ENCODE measurements at regions not wholly inside any gene's neighbourhood (a gene's known extent, or its start where the extent isn't known, plus 50 kb on each side); places are given as distances from the start of the nearest gene placed in this dataset.

- intact Hi-C loops (cut with micrococcal nuclease), result no loop called here
- dilution Hi-C loops (cut with HindIII; ENCODE audit: low sequenced_read_pairs, unreplicated experiment), result no loop called here
These were observed 138.8 kb upstream of the PRMT8 start for GRCh38 chr12:3352230-3352629.

More at GRCh38 chr12:3352230-3352629, 138.8 kb upstream of the PRMT8 start:
- BruUV-seq (replicated peaks), result no TSS peak
- no peak overlapping the region for H2AK9ac ChIP-seq (replicated peaks; ENCODE audit: low read depth, low read length, poor library complexity)
- no peak overlapping the region for H3K9ac ChIP-seq (ENCODE audit: low read depth, low read length)
- H3K9me3 ChIP-seq (ENCODE audit: control insufficient read depth, insufficient read depth, low read length), result no peaks in the 10 kb centered on the region
- no peaks in the 10 kb centered on the region for H3K79me1 ChIP-seq (ENCODE audit: low read depth in 1 of 2, low read length in 2 of 2)
- H4K91ac ChIP-seq (ENCODE audit: insufficient read depth, low read depth, low read length), result no peak overlapping the region
- POLR2A ChIA-PET (ENCODE audit: unreplicated experiment), result no interaction called here
- no peaks in the 10 kb centered on the region for H3K36me3 ChIP-seq (ENCODE audit: control insufficient read depth, insufficient read depth, low read length)
- no peak overlapping the region for H3K23ac ChIP-seq (ENCODE audit: low read depth, low read length)
- H3K9me1 ChIP-seq (ENCODE audit: insufficient read depth, low read length), result no peaks in the 10 kb centered on the region
- ATAC-seq (ENCODE audit: low read depth), result no peak
- no peak overlapping the region for H2BK120ac ChIP-seq (ENCODE audit: low read depth, low read length)
- H3K4me2 ChIP-seq (ENCODE audit: low read depth, low read length), result no peak overlapping the region
- no peak overlapping the region for H2BK15ac ChIP-seq (ENCODE audit: low read depth, low read length)
- no peak overlapping the region for H3K18ac ChIP-seq (ENCODE audit: low read depth, low read length)
- H2BK5ac ChIP-seq (ENCODE audit: low read depth, low read length, poor library complexity, severe bottlenecking), result no peak overlapping the region
- CTCF ChIA-PET, result no interaction called here
- no peak overlapping the region for H3K4ac ChIP-seq (ENCODE audit: low read depth, low read length)
- no peak for DNase-seq
- H3K56ac ChIP-seq (ENCODE audit: extremely low read depth, insufficient read depth, low read length), result no peak overlapping the region
- no peak for TF ChIP-seq POLR2A (IDR thresholded peaks at IDR 0.05; ENCODE audit: low read depth, low read length)
- no peak for TF ChIP-seq MAZ (IDR thresholded peaks at IDR 0.05; ENCODE audit: borderline replicate concordance, low read depth, low read length)
- no peak for TF ChIP-seq RCOR1 (IDR thresholded peaks at IDR 0.05; ENCODE audit: insufficient replicate concordance, low read length)
- no peak overlapping the region for H2AFZ ChIP-seq (replicated peaks; ENCODE audit: low read length, poor library complexity)
- peaks cover 36% of the 10 kb centered on the region for H3K27me3 ChIP-seq (ENCODE audit: control insufficient read depth, insufficient read depth, low read length)
- 67% methylated on average over 5 of the region's 6 CpGs; no CpG with 5 or more reads in 1 of the 2 experiments for WGBS, 2 experiments (ENCODE audit: extremely low coverage in 2 of 2, insufficient read length in 1 of 2)
- no peaks in the 10 kb centered on the region for H3K4me1 ChIP-seq (ENCODE audit: control insufficient read depth, insufficient read depth, low read length)
- no peak overlapping the region for H4K8ac ChIP-seq (ENCODE audit: low read depth in 2 of 2, low read length in 2 of 2)
- in situ Hi-C loops (cut with MboI; ENCODE audit: low sequenced_read_pairs), result no loop called here
- H2BK20ac ChIP-seq (ENCODE audit: low read depth, low read length), result no peak overlapping the region
- no peak overlapping the region for H3K14ac ChIP-seq (replicated peaks; ENCODE audit: low read depth, low read length)
- H4K5ac ChIP-seq (ENCODE audit: low read depth, low read length), result no peak overlapping the region
- no peak overlapping the region for H3K4me3 ChIP-seq (ENCODE audit: insufficient read depth, low read depth, low read length)
- no peaks in the 10 kb centered on the region for H4K20me1 ChIP-seq (ENCODE audit: insufficient read depth, low read length)
- H3K27ac ChIP-seq (ENCODE audit: insufficient read depth, low read length), result no peak overlapping the region
- no peak overlapping the region for H2AK5ac ChIP-seq (ENCODE audit: low read depth, low read length)

Measured in IMR-90 (cell line).